Thymus (tissue), 11 donors: ENCODE measurements at regions not wholly inside any gene's neighbourhood (a gene's known extent, or its start where the extent isn't known, plus 50 kb on each side); places are given as distances from the start of the nearest gene placed in this dataset.
"Not testable (repeated sequence)": the region's sequence is repeated elsewhere in the genome, so short reads cannot be mapped to it uniquely, and the experiment has no call there.

Experiments used
- DNase-seq, 9 donors: peaks; one replicate each; pipeline ENCODE4 v3.0.0-alpha.2; 2013; ENCODE audit warnings: low spot score in 9 of 9, low read depth in 6 of 9, missing footprints in 1 of 9
- H3K27ac ChIP-seq, 2 donors: one replicate each; pipeline ENCODE4 v1.5.1; 2013; ENCODE audit warnings: control low read depth in 1 of 2, low read depth in 1 of 2, low read length in 1 of 2, mild to moderate bottlenecking in 1 of 2, moderate library complexity in 1 of 2
- H3K27me3 ChIP-seq, 2 donors: one replicate each; pipeline ENCODE4 v1.5.1; 2013; ENCODE audit warnings: low read length in 1 of 2; ENCODE audit not compliant: control insufficient read depth in 2 of 2, insufficient read depth in 1 of 2
- H3K36me3 ChIP-seq, 2 donors: one replicate each; pipeline ENCODE4 v1.5.1; 2013; ENCODE audit warnings: low read length in 1 of 2, mild to moderate bottlenecking in 1 of 2, moderate library complexity in 1 of 2; ENCODE audit not compliant: control insufficient read depth in 2 of 2, insufficient read depth in 2 of 2
- H3K4me1 ChIP-seq, 2 donors: one replicate each; pipeline ENCODE4 v1.5.1; 2013; ENCODE audit warnings: low read length in 2 of 2; ENCODE audit not compliant: control insufficient read depth in 2 of 2, insufficient read depth in 2 of 2
- H3K4me3 ChIP-seq, 2 donors: one replicate each; pipeline ENCODE4 v1.5.1; 2013; ENCODE audit warnings: low read length in 2 of 2, control low read depth in 1 of 2, mild to moderate bottlenecking in 1 of 2
- H3K9me3 ChIP-seq, 2 donors: one replicate each; pipeline ENCODE4 v1.5.1; 2013; ENCODE audit warnings: low read length in 1 of 2, mild to moderate bottlenecking in 1 of 2; ENCODE audit not compliant: control insufficient read depth in 2 of 2, insufficient read depth in 1 of 2
- WGBS: extraction: QIAGEN DNeasy Blood & Tissue Kit; methylation state at CpG from one replicate; pipeline ENCODE4 v1.1.7; 2013; 5-methylcytosine and 5-hydroxymethylcytosine counted together
- donor health status: healthy.

- not testable (repeated sequence) for H3K9me3 ChIP-seq, H3K27me3 ChIP-seq, H3K4me3 ChIP-seq, H3K36me3 ChIP-seq, H3K4me1 ChIP-seq, DNase-seq, H3K27ac ChIP-seq
- WGBS, result 97% methylated on average over 6 of the region's 6 CpGs
These were observed 50.6 kb upstream of the ZNG1B start for GRCh38 chr2:113386780-113387433.

GRCh38 chr2:113379621-113380020, 57.9 kb upstream of the ZNG1B start:
- H3K9me3 ChIP-seq, H3K4me3 ChIP-seq, DNase-seq, H3K27ac ChIP-seq, H3K4me1 ChIP-seq, H3K36me3 ChIP-seq, H3K27me3 ChIP-seq: not testable (repeated sequence)
- WGBS, result 74% methylated on average over 2 of the region's 2 CpGs

- DNase-seq, result no peak
- H3K36me3 ChIP-seq, result no peaks in the 10 kb centered on the region
- no peak overlapping the region for H3K27ac ChIP-seq
- no peaks in the 10 kb centered on the region for H3K9me3 ChIP-seq
- no peak overlapping the region for H3K4me3 ChIP-seq
- 93% methylated on average over 3 of the region's 3 CpGs for WGBS
- no peaks in the 10 kb centered on the region for H3K27me3 ChIP-seq
- no peaks in the 10 kb centered on the region for H3K4me1 ChIP-seq
These were observed 60.5 kb upstream of the ZNG1B start for GRCh38 chr2:113376913-113377445.

- 93% methylated on average over 2 of the region's 2 CpGs for WGBS
- no peaks in the 10 kb centered on the region for H3K9me3 ChIP-seq
- H3K4me1 ChIP-seq, result no peaks in the 10 kb centered on the region
- H3K4me3 ChIP-seq, result no peak overlapping the region
- no peaks in the 10 kb centered on the region for H3K27me3 ChIP-seq
- H3K27ac ChIP-seq, result no peak overlapping the region
- H3K36me3 ChIP-seq, result no peaks in the 10 kb centered on the region
- DNase-seq, result no peak
These were observed 61.1 kb upstream of the ZNG1B start for GRCh38 chr2:113376253-113376912.

GRCh38 chr2:113374857-113375256, 62.6 kb upstream of the ZNG1B start:
- not testable (repeated sequence) for H3K4me1 ChIP-seq, H3K27ac ChIP-seq, DNase-seq, H3K9me3 ChIP-seq, H3K4me3 ChIP-seq, H3K27me3 ChIP-seq, H3K36me3 ChIP-seq
- WGBS, result 55% methylated on average over 4 of the region's 4 CpGs

GRCh38 chr2:113372258-113372834, 65.1 kb upstream of the ZNG1B start:
- DNase-seq, H3K27ac ChIP-seq, H3K27me3 ChIP-seq, H3K36me3 ChIP-seq, H3K4me3 ChIP-seq, H3K4me1 ChIP-seq, H3K9me3 ChIP-seq: not testable (repeated sequence)
- 96% methylated on average over 14 of the region's 14 CpGs for WGBS

GRCh38 chr2:113370478-113371091, 66.9 kb upstream of the ZNG1B start:
- no peaks in the 10 kb centered on the region for H3K4me1 ChIP-seq
- H3K27me3 ChIP-seq, result no peaks in the 10 kb centered on the region
- H3K36me3 ChIP-seq, result no peaks in the 10 kb centered on the region
- no peak overlapping the region for H3K4me3 ChIP-seq
- no peak overlapping the region for H3K27ac ChIP-seq
- no peaks in the 10 kb centered on the region for H3K9me3 ChIP-seq
- 17% methylated on average over 9 of the region's 9 CpGs for WGBS
- DNase-seq, result peak; percentile 18 to 79 (median 42)

GRCh38 chr2:113370030-113370429, 67.5 kb upstream of the ZNG1B start:
- no peaks in the 10 kb centered on the region for H3K4me1 ChIP-seq
- DNase-seq, result no peak
- WGBS, result 80% methylated on average over 5 of the region's 5 CpGs
- H3K4me3 ChIP-seq, result no peak overlapping the region
- no peaks in the 10 kb centered on the region for H3K9me3 ChIP-seq
- H3K36me3 ChIP-seq, result no peaks in the 10 kb centered on the region
- H3K27me3 ChIP-seq, result no peaks in the 10 kb centered on the region
- H3K27ac ChIP-seq, result no peak overlapping the region

GRCh38 chr2:113368581-113368980, 68.9 kb upstream of the ZNG1B start:
- not testable (repeated sequence) for H3K9me3 ChIP-seq, H3K4me1 ChIP-seq, H3K27ac ChIP-seq, H3K27me3 ChIP-seq, DNase-seq, H3K36me3 ChIP-seq, H3K4me3 ChIP-seq
